Prostate gland (tissue), 2 donors: ENCODE measurements at regions not wholly inside any gene's neighbourhood (a gene's known extent, or its start where the extent isn't known, plus 50 kb on each side); places are given as distances from the start of the nearest gene placed in this dataset.

ENCODE experiments used
- DNase-seq: peaks from one replicate; pipeline ENCODE4 v3.0.0-alpha.2; 2019; ENCODE audit warnings: low spot score
- H3K27ac ChIP-seq, 2 donors: fragments of 200-600 bp; sonication (generic); 2 replicates each; pipeline ENCODE4 v1.5.1; 2017 to 2019
- H3K27me3 ChIP-seq: fragments of 200-600 bp; sonication (generic); replicated peaks from 2 replicates; pipeline ENCODE4 v1.5.1; 2019; ENCODE audit not compliant: insufficient read depth
- H3K36me3 ChIP-seq, 2 donors: fragments of 200-600 bp; sonication (generic); 1 replicate in 1 of 2; 2 replicates in 1 of 2; pipeline versions ENCODE4 v1.5.1 to v1.8.1; 2017 to 2019
- H3K4me1 ChIP-seq: fragments of 200-600 bp; sonication (generic); replicated peaks from 2 replicates; pipeline ENCODE4 v1.5.1; 2019
- H3K4me3 ChIP-seq, 2 donors: fragments of 200-600 bp; sonication (generic); 2 replicates each; pipeline ENCODE4 v1.5.1; 2017 to 2019
- H3K9me3 ChIP-seq: fragments of 200-600 bp; sonication (generic); 2 replicates; pipeline ENCODE4 v1.5.1; 2017
- CTCF ChIP-seq, 4 experiments: fragments of 200-600 bp in 2 of 4; fragments of 450-650 bp in 2 of 4; sonication (generic) in 2 of 4; IDR thresholded peaks; 1 replicate in 3 of 4; 2 replicates in 1 of 4; pipeline ENCODE4 v1.5.1; 2016 to 2019; ENCODE audit warnings: antibody characterized with exemption in 4 of 4, mild to moderate bottlenecking in 2 of 4, moderate library complexity in 2 of 4
- POLR2A ChIP-seq: fragments of 450-650 bp; IDR thresholded peaks from one replicate; pipeline ENCODE4 v1.6.1; 2016; ENCODE audit warnings: antibody characterized with exemption, mild to moderate bottlenecking
- POLR2AphosphoS5 ChIP-seq: sonication (generic); formaldehyde crosslinking; IDR thresholded peaks from one replicate; pipeline ENCODE4 v1.6.1; 2017; ENCODE audit warnings: antibody characterized with exemption
- WGBS: methylation state at CpG from one replicate; pipeline ENCODE4 v1.1.5; 2018; 5-methylcytosine and 5-hydroxymethylcytosine counted together
- intact Hi-C: fragments of 100-400 bp; cut with DNase I; formaldehyde crosslinking; loops from one replicate; pipeline ENCODE4 v1.14.2; 2022

DNA sequence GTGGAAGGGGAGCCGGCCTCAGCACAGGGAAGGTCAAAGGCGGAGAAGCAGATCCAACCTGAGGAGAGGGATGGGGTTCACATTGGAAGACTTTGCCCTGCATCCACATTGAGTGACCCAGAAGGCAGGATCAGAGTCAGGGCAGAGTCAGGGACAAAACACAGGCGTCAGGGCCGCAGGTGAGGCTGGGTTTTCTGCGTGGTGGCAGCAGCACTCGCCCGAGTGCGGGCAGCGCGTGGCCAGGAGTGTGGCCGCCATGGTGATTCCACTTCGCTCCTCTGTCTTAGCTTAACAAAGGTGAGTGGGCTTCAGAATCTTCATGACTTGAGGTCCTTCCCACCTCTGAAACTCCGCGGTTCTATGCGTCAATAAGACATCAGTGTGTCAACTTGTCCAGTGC is 476.9 kb upstream of the SMIM21 start:
- no peak overlapping the region for H3K4me3 ChIP-seq
- intact Hi-C loops = no loop called here
- H3K27me3 ChIP-seq = no peaks in the 10 kb centered on the region
- H3K27ac ChIP-seq = no peak overlapping the region
- no peak for DNase-seq
- no peaks in the 10 kb centered on the region for H3K9me3 ChIP-seq
- H3K36me3 ChIP-seq = no peaks in the 10 kb centered on the region
- TF ChIP-seq POLR2AphosphoS5 (no peak), CTCF (IDR thresholded peaks at IDR 0.05) (no peak), POLR2A (no peak)
- WGBS = 95% methylated on average over 15 of the region's 15 CpGs
- no peaks in the 10 kb centered on the region for H3K4me1 ChIP-seq

GRCh38 chr18:75898651-75899050 is 471.1 kb upstream of the SMIM21 start:
- H3K4me3 ChIP-seq = no peak overlapping the region
- H3K27ac ChIP-seq = no peak overlapping the region
- no peaks in the 10 kb centered on the region for H3K36me3 ChIP-seq
- 53% methylated on average over 4 of the region's 4 CpGs for WGBS
- DNase-seq = no peak
- no peak for TF ChIP-seq POLR2A
- no peak for TF ChIP-seq CTCF (IDR thresholded peaks at IDR 0.05)
- no peak for TF ChIP-seq POLR2AphosphoS5
- intact Hi-C loops = loop anchor here (10.0 kb wide), 1 partner anchor 1244 kb away; no protein-coding TSS in a partner anchor
- H3K4me1 ChIP-seq = no peaks in the 10 kb centered on the region
- H3K9me3 ChIP-seq = no peaks in the 10 kb centered on the region
- no peaks in the 10 kb centered on the region for H3K27me3 ChIP-seq

- H3K27ac ChIP-seq = no peak overlapping the region
- intact Hi-C loops = loop anchor here (10.0 kb wide), 1 partner anchor 1243 kb away; no protein-coding TSS in a partner anchor
- H3K4me3 ChIP-seq = no peak overlapping the region
- TF ChIP-seq POLR2AphosphoS5 (no peak), CTCF (IDR thresholded peaks at IDR 0.05) (no peak), POLR2A (no peak)
- no peaks in the 10 kb centered on the region for H3K9me3 ChIP-seq
- no peaks in the 10 kb centered on the region for H3K27me3 ChIP-seq
- WGBS = 96% methylated on average over 7 of the region's 7 CpGs
- H3K4me1 ChIP-seq = no peaks in the 10 kb centered on the region
- DNase-seq = no peak
- H3K36me3 ChIP-seq = no peaks in the 10 kb centered on the region
These were observed 469.9 kb upstream of the SMIM21 start for GRCh38 chr18:75897386-75897785.

GRCh38 chr18:75896865-75897264 is 469.4 kb upstream of the SMIM21 start:
- WGBS = 7% methylated on average over 5 of the region's 5 CpGs
- Histone ChIP-seq H3K4me3 (no peak overlapping the region), H3K36me3 (no peaks in the 10 kb centered on the region), H3K9me3 (no peaks in the 10 kb centered on the region), H3K27me3 (no peaks in the 10 kb centered on the region), H3K27ac (no peak overlapping the region), H3K4me1 (no peaks in the 10 kb centered on the region)
- TF ChIP-seq POLR2AphosphoS5 (no peak), CTCF (IDR thresholded peaks at IDR 0.05) (peak in 1 of 4 experiments; percentile 22), POLR2A (no peak)
- intact Hi-C loops = loop anchor here (10.0 kb wide), 1 partner anchor 1242 kb away; no protein-coding TSS in a partner anchor
- DNase-seq = no peak

GRCh38 chr18:75895135-75895534 is 467.6 kb upstream of the SMIM21 start:
- Histone ChIP-seq H3K4me1 (no peaks in the 10 kb centered on the region), H3K9me3 (no peaks in the 10 kb centered on the region), H3K27ac (no peak overlapping the region), H3K4me3 (no peak overlapping the region), H3K36me3 (no peaks in the 10 kb centered on the region), H3K27me3 (no peaks in the 10 kb centered on the region)
- WGBS = 91% methylated on average over 4 of the region's 4 CpGs
- intact Hi-C loops = loop anchor here (10.0 kb wide), 1 partner anchor 1240 kb away; no protein-coding TSS in a partner anchor
- no peak for DNase-seq
- TF ChIP-seq CTCF (IDR thresholded peaks at IDR 0.05) (no peak), POLR2A (no peak)
